ENCODE measurements at regions not wholly inside any gene's neighbourhood (a gene's known extent, or its start where the extent isn't known, plus 50 kb on each side); places are given as distances from the start of the nearest gene placed in this dataset.
A peak's percentile ranks its signal among the peaks of the same experiment; 100 is the strongest.

DNA sequence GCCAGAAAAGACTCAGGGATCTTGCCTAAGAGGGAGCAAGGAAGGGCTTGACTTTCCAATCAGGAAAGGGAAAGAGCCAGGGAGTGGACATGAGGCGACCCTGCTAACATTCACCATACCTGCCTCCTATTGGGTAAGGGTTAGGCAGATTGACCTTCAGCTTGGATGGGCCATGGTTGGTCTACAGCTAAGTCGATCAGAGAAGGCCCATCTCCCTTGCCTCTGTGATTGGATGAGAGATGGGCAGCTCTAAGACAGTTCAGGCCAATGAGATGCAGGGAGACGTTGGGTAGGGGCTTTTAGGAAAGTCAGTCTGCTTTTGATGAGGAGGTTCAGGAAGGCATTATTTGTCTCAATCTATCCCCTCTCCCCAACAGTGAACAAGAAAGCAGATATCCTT lies 135.0 kb upstream of the STC2 start:
- DNase-seq (ENCODE audit: low read depth): no peak

DNA sequence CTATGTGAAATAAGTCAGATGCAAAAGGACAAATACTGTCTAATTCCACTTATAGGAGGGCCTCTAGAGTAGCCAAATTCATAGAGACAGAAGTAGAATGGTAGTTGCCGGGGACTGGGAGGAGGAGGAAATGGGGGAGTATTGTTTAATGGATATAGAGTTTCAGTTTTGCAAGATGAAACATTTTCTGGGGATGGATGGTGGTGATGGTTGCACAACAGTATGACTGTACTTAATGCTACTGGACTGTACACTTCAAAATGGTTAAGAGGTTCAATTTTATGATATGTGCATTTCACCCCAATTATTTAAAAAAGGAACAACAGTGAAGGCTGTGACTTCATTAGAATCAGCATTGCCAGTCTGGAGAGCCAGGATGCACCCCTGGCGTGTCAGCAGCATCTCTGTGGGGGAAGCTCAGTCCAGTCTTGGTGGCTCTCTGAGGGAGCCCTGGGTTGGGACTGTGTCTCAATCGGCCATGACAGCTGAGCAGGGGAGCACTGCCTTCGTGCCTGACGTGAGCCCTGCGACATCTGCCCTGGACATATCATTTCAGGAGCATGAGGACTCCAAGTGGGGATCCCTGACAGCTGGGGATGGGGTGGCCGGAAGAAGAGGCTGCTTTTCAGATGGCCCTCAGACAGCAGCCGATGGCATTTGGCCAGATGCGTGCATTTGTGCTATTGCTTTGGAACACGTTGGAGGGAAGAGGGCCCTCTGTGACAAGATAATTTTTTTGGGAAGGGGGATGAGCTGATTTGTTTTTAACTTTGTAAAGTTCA lies 130.8 kb upstream of the STC2 start:
- DNase-seq (ENCODE audit: low read depth): no peak

DNA sequence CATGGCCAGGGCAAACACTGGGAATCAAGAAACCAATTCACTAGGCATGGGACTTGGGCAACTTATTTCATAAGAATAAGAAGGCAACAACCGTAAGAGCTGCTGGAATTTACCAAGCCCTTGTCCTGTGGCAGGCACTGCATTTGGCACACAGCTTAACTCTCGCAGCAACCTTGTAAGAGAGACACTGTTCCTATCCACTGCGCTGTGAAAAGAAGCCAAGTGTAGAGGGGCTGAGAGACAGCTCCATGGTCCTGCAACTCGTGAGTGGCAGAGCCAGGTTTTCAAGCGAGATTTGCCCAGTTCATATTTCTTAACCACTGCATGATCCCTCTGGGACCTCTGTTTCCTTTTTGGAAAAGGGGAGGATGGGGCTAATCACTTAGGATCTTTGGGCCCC lies 129.3 kb upstream of the STC2 start:
- no peak for DNase-seq (ENCODE audit: low read depth)

DNA sequence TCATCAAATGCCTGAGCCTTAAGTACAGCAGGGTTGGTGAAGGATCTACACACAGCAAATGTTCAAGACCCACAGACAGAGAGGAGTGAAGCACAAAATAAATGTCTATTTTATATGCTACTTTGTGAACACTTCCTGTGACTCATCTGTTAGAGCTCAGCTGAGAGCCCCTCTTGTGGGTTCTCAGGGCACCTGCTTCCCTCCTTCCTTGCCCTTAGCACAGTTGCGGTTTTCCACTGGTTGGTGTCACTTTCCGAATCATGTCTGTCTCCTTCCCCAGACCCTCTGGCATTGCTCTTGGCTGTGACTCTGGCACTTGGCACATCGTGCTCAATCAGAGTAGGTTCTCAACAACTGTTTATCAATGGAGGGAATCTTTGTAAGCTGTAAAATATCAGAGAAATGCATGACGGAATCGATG lies 128.5 kb upstream of the STC2 start:
- DNase-seq (ENCODE audit: low read depth): peak; percentile 25

- DNase-seq (ENCODE audit: low read depth): no peak
Measured at GRCh38 chr5:173456181-173456580, 128.0 kb upstream of the STC2 start.

DNA sequence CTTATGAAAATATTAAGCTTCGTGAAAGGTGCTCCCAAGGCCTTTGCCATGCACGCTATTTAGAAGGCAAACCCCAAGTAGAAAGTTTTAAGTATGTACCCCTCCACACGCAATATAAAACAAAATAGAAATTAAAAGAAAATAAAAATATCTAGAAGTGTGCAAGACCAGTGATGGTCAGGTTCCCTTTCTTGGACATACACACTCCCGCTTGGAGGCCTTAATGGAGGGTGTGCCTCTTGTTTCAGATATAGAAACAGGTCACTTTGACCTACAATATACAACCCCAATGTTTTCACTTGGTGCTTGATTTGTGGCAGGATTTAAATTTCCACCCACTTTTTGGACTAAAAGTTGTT lies 127.4 kb upstream of the STC2 start:
- no peak for DNase-seq (ENCODE audit: low read depth)

DNA sequence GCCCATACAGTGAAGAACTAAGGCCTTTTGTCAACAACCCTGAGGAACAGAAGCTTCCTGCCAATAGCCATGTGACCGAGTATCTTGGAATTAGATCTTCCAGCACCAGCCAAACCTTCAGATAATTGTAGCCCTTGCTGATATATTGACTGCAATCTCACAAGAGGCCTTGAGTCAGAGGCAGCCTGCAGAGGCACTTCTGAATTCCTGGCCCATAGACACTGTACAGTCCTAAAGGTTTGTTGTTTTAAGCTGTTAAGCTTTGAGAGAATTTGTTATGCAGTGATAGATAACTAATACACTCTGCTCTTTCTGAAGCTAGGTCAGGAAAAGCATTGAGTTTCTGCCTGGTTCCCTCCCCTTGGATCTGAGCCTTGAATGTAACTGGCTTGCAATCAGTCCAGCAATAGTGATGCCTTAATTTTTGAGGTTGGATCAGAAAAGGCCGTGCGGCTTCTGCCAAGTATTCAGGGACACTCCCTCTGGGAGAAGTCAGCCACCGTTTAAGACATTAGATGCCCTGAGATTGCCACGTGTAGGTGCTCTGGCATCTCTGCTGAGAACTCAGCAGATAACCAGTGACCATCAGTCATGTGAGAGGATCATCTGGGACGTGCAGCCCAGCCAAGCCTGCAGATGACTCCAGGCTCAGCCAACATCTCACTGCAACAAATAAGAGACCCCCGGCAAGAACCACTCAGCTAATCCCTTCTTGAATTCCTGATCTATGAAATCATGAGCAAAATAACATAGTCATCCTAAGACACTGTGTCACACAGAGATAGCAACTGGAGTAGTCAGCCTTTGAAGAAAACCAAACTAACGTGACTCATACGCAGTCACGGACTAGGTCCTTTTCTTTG lies 126.8 kb upstream of the STC2 start:
- peak; percentile 92 for DNase-seq (ENCODE audit: low read depth)

DNA sequence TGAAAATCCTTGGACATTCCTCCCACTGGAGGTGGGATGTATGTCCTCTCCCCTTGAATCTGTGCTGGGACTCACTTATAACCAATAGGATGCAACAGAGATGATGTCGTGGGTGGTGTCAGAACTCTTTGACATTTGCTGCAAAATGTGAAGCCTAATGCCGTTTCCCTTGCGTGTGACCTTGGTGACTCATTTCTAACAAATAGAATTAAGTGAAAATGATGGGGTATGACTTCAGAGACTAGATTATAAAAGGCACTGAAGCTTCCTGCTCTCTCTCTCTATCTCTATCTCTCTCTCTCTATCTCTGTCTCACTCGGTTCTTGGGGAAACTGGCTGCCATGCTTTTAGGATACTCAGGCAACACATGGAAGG lies 126.1 kb upstream of the STC2 start:
- no peak for DNase-seq (ENCODE audit: low read depth)

DNA sequence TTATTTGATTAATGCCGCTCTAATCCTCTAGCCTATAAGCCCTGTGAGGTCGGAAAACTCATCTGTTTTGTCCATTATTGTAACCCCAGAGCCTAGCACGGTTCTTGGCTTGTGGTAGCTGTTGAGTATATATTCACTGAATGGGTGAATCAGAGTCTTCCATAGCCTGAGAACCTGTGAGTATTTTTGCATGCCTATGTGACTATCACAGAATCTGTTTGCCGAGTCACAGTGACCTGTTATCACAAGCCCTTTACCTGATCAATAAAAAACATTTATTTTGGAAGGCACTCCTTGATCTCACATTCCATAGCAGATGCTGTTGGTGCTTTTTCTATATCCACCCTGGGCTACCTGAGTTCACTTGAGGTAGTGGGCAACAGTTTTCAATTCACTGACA lies 125.0 kb upstream of the STC2 start:
- DNase-seq (ENCODE audit: low read depth): no peak

- peak; percentile 16 for DNase-seq (ENCODE audit: low read depth)
Measured at GRCh38 chr5:173452119-173452905, 124.1 kb upstream of the STC2 start.

- no peak for DNase-seq (ENCODE audit: low read depth)
Measured at GRCh38 chr5:173451651-173452050, 123.4 kb upstream of the STC2 start.

DNA sequence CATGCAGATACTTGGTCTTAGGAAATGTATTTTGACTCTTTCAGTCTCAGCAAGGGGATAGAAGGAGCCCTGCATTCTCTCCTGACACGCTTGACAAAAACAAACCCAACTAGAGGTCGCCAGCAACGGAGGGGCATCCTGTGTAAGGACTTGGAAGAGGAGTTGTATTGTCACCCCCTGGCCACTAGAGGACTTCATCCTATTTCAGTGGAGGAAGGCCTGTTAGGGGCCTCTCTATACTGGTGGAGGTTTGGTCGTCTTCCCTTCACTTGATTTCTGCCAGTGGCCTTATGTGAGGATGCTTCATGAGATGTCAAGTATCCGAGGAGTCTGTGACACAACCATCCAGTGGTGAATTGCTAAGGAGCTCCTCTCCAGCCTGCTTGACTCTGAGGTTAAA lies 122.8 kb upstream of the STC2 start:
- no peak for DNase-seq (ENCODE audit: low read depth)

DNA sequence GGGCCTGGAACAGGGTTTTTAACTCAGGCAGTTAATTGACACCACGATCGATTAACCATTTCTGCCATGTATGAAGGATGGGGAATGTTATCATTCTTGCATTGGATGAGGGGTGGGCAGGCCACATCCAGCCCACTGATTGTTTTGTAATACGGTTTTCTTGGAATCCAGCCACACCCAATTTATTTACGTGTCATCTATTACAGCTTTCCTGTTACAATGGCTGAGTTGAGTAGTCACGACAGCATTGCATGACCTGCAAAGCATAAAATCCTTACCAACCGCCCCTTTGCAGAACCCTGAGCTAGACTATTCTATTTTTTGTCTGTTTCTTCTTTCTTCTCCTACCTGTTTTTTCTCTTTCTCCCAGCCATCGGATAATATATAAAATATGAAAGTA lies 122.0 kb upstream of the STC2 start:
- no peak for DNase-seq (ENCODE audit: low read depth)

DNA sequence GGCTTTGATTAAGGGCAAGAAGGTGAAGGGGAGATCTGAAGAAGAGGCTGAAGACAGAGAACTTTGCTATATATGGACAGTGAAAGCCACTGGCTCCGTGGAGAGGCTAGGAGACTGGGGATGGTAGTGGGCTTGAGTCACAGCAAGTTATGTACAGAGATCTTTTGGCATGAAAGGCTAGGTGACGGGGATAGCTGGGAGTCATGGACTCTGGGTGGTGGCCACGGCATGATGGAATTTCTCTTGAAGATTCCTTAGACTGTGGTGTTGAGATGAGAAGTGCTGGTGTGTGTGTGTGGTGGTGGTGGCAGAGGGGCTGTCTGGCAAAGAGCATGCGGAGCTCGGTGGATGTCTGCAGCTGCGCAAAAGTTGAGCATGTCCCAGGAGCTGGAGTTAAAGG lies 120.6 kb upstream of the STC2 start:
- no peak for DNase-seq (ENCODE audit: low read depth)

GRCh38 chr5:173443971-173444370 lies 115.8 kb upstream of the STC2 start:
- no peak for DNase-seq (ENCODE audit: low read depth)

- DNase-seq (ENCODE audit: low read depth): peak; percentile 9
Measured at GRCh38 chr5:173441053-173441628, 112.9 kb upstream of the STC2 start.

GRCh38 chr5:173438951-173439350 lies 110.7 kb upstream of the STC2 start:
- DNase-seq (ENCODE audit: low read depth): no peak

DNA sequence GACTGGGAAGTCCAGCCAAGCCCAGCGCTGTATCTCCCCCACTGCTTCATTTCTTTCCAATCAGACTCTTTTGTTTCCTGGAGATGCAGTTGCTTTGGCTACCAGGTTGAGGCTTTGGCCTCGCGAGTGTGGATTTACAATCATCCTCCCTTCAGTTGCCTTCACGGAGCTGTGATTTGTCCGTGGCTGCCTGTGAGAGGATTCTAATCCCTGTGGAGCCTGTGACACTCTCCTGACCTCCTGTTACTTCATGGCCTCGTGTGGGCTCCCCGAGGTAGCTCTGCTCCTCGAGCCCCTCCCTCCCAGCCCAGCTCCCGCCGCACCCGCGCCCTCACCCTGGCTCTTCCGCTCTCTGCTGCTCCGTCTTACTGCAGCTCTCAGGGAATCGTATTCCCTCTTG lies 107.2 kb upstream of the STC2 start:
- no peak for DNase-seq (ENCODE audit: low read depth)

- peak; percentile 92 for DNase-seq (ENCODE audit: low read depth)
Measured at GRCh38 chr5:173434270-173434669, 106.1 kb upstream of the STC2 start.

DNA sequence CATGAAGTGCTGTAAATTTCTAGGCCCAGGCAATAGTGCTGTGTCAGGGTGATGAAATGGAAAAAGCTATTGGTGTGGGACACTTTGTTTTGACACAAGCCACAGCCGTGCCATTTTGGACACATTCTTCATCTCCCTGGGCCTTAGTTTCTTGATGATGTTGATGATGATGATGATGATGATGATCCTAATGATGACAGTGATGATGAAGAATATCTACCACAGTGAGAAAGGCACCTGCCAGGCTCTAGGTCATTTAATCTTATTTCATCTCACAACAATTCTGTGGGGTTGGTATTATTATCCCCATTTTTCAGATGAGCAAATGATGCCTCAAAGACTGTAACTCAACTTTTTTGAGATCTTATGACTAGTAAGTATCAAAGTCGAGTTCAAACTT lies 102.2 kb upstream of the STC2 start:
- DNase-seq (ENCODE audit: low read depth): no peak

GRCh38 chr5:173429489-173430150 lies 101.4 kb upstream of the STC2 start:
- peak; percentile 19 for DNase-seq (ENCODE audit: low read depth)
